ENCODE measurements at regions not wholly inside any gene's neighbourhood (a gene's known extent, or its start where the extent isn't known, plus 50 kb on each side); places are given as distances from the start of the nearest gene placed in this dataset.

DNA sequence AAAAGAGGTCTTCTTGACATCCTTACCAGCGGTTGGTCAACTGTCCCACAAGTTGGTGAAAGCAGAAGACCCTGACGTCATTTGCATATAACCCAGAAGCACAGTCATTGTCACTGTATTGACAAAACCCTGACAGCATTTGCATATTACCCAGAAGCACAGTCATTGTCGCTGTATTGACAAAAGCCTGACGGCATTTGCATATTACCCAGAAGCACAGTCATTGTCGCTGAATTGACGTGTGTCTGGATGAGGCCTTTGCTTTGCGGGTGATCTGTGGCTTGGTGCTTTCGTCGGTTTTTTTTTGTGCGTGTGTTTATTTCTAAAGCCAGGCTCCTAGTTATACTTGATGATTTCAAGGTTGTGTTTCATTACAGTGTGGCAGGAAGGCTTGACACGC lies 1145.2 kb downstream of the BRD1 start:
- TF ChIP-seq ZFX (IDR thresholded peaks at IDR 0.05; ENCODE audit: borderline replicate concordance) (no peak), CTCF (IDR thresholded peaks at IDR 0.05) (no peak)
